PC-3 (cell line): ENCODE measurements at regions not wholly inside any gene's neighbourhood (a gene's known extent, or its start where the extent isn't known, plus 50 kb on each side); places are given as distances from the start of the nearest gene placed in this dataset.
"Not testable (repeated sequence)": the region's sequence is repeated elsewhere in the genome, so short reads cannot be mapped to it uniquely, and the experiment has no call there.

ENCODE experiments used
- ATAC-seq: fragments of 200-7000 bp; cut with Tn5 transposase; 2 replicates; pipeline ENCODE4 v1.9.1; 2020; ENCODE audit warnings: mild to moderate bottlenecking, moderate library complexity
- BruUV-seq: library from RNA; stranded (reverse); fragments of 400-500 nt; replicated peaks from 2 replicates; lab custom pipeline; 2021; lab: Mats Ljungman, UMichigan
- CTCF ChIA-PET: fragments of 300-600 bp; sonication (Branson Sonifier 250); formaldehyde crosslinking; loops from one replicate; lab custom pipeline; 2022; ENCODE audit warnings: antibody characterized with exemption; lab: Charles Lee
- POLR2A ChIA-PET: fragments of 300-600 bp; sonication (Branson Sonifier 250); formaldehyde crosslinking; loops from one replicate; lab custom pipeline; 2022; ENCODE audit warnings: antibody characterized with exemption; ENCODE audit not compliant: unreplicated experiment; lab: Charles Lee
- DNase-seq: peaks from one replicate; pipeline ENCODE4 v3.0.0-alpha.2; 2015
- H2AFZ ChIP-seq: fragments of 300-600 bp; sonication (generic); 2 replicates; pipeline ENCODE4 v1.6.0; 2016; ENCODE audit warnings: antibody characterized with exemption, low read length
- H3F3A ChIP-seq: fragments of 300-600 bp; sonication (generic); one replicate; pipeline ENCODE4 v1.6.0; 2017; ENCODE audit warnings: antibody characterized with exemption, low read length, control low read depth, mild to moderate bottlenecking; ENCODE audit not compliant: unreplicated experiment
- H3K27ac ChIP-seq: fragments of 300-600 bp; sonication (generic); 2 replicates; pipeline ENCODE4 v1.5.1; 2016; ENCODE audit warnings: mild to moderate bottlenecking, low read length
- H3K27me3 ChIP-seq: fragments of 300-600 bp; sonication (generic); 2 replicates; pipeline ENCODE4 v1.6.1; 2016; ENCODE audit warnings: low read length, mixed read lengths
- H3K36me3 ChIP-seq: fragments of 300-600 bp; sonication (generic); 2 replicates; pipeline ENCODE4 v1.6.1; 2016; ENCODE audit warnings: low read depth, mixed run types, low read length, mixed read lengths
- H3K4me1 ChIP-seq: fragments of 300-600 bp; sonication (generic); 2 replicates; pipeline ENCODE4 v1.5.1; 2016; ENCODE audit warnings: low read length; ENCODE audit not compliant: insufficient read depth
- H3K4me2 ChIP-seq: fragments of 300-600 bp; sonication (generic); 2 replicates; pipeline ENCODE4 v1.6.0; 2016; ENCODE audit warnings: low read length
- H3K4me3 ChIP-seq: fragments of 300-600 bp; sonication (generic); 2 replicates; pipeline ENCODE4 v1.5.1; 2016; ENCODE audit warnings: mild to moderate bottlenecking, low read length, mixed read lengths
- H3K79me2 ChIP-seq: fragments of 300-600 bp; sonication (generic); 2 replicates; pipeline ENCODE4 v1.6.1; 2017; ENCODE audit warnings: low read length, mixed read lengths
- H3K9ac ChIP-seq: fragments of 300-600 bp; sonication (generic); 2 replicates; pipeline ENCODE4 v1.6.0; 2016; ENCODE audit warnings: mild to moderate bottlenecking, low read length
- H3K9me2 ChIP-seq: fragments of 300-600 bp; sonication (generic); replicated peaks from 2 replicates; pipeline ENCODE4 v1.6.1; 2016; ENCODE audit warnings: mixed run types, low read length, mixed read lengths
- H3K9me3 ChIP-seq: fragments of 300-600 bp; sonication (generic); 2 replicates; pipeline ENCODE4 v1.6.1; 2016; ENCODE audit warnings: low read length, mixed read lengths
- H4K20me1 ChIP-seq: fragments of 300-600 bp; sonication (generic); 2 replicates; pipeline ENCODE4 v1.6.1; 2016; ENCODE audit warnings: low read length, mixed read lengths
- CTCF ChIP-seq: fragments of 300-600 bp; sonication (generic); conservative IDR thresholded peaks from 2 replicates; pipeline ENCODE4 v1.5.1; 2017; ENCODE audit warnings: antibody characterized with exemption, low read depth, mild to moderate bottlenecking, low read length
- EZH2 ChIP-seq: fragments of 300-600 bp; sonication (generic); IDR thresholded peaks from one replicate; pipeline ENCODE4 v1.6.1; 2017; ENCODE audit warnings: antibody characterized with exemption, mild to moderate bottlenecking, low read length; ENCODE audit not compliant: unreplicated experiment
- EZH2phosphoT487 ChIP-seq: fragments of 300-600 bp; sonication (generic); IDR thresholded peaks from 2 replicates; pipeline ENCODE4 v1.6.1; 2018; ENCODE audit warnings: mild to moderate bottlenecking, antibody characterized with exemption, low read length, borderline replicate concordance
- intact Hi-C: fragments of 100-400 bp; cut with micrococcal nuclease; formaldehyde crosslinking; loops from 2 replicates; pipeline ENCODE4 v1.9.0; 2023

DNA sequence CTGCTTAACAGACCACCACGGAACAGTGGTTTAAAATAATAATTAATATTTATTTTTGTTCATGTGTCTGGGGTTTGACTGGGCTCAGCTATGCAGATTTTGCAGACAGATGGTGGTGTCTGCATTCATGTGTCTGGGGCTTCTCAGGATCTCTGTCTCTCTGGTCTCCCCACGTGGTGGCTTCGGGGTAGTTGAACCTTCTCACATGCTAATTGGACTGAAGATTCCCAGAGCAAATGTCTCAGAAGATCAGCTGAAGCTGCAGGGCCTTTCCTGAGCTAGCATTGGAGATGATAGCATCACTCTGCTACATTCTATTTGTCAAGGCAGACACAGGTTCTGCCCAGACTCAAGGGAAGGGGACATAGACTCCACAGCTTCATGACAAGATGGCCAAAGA lies 109.1 kb upstream of the DNAH14 start:
- H2AFZ ChIP-seq = no peak overlapping the region
- no peak overlapping the region for H3K9ac ChIP-seq
- no peaks in the 10 kb centered on the region for H3F3A ChIP-seq
- H3K27me3 ChIP-seq = peaks cover 6% of the 10 kb centered on the region; the same call in 1 of the 2 replicates
- H3K4me2 ChIP-seq = no peak overlapping the region
- no TSS peak for BruUV-seq
- ATAC-seq = no peak
- TF ChIP-seq EZH2phosphoT487 (no peak), CTCF (no peak), EZH2 (no peak)
- intact Hi-C loops = no loop called here
- DNase-seq = no peak
- no peaks in the 10 kb centered on the region for H4K20me1 ChIP-seq
- POLR2A ChIA-PET = no interaction called here
- no peaks in the 10 kb centered on the region for H3K36me3 ChIP-seq
- H3K9me2 ChIP-seq = no peaks in the 10 kb centered on the region
- CTCF ChIA-PET = no interaction called here
- H3K79me2 ChIP-seq = no peaks in the 10 kb centered on the region
- no peaks in the 10 kb centered on the region for H3K4me1 ChIP-seq
- H3K9me3 ChIP-seq = 0 out of 2 replicates have a peak, but pooled peaks cover 5% of the 10 kb centered on the region
- H3K4me3 ChIP-seq = no peak overlapping the region
- no peak overlapping the region for H3K27ac ChIP-seq

GRCh38 chr1:224821751-224822150 lies 107.7 kb upstream of the DNAH14 start:
- H3F3A ChIP-seq, H3K4me1 ChIP-seq, intact Hi-C loops, ATAC-seq, H3K4me2 ChIP-seq, POLR2A ChIA-PET, H3K36me3 ChIP-seq, H3K79me2 ChIP-seq, H4K20me1 ChIP-seq, H3K27ac ChIP-seq, H3K27me3 ChIP-seq, H3K9ac ChIP-seq, H3K4me3 ChIP-seq, H2AFZ ChIP-seq, CTCF ChIA-PET, H3K9me2 ChIP-seq, DNase-seq, H3K9me3 ChIP-seq, BruUV-seq: not testable (repeated sequence)

DNA sequence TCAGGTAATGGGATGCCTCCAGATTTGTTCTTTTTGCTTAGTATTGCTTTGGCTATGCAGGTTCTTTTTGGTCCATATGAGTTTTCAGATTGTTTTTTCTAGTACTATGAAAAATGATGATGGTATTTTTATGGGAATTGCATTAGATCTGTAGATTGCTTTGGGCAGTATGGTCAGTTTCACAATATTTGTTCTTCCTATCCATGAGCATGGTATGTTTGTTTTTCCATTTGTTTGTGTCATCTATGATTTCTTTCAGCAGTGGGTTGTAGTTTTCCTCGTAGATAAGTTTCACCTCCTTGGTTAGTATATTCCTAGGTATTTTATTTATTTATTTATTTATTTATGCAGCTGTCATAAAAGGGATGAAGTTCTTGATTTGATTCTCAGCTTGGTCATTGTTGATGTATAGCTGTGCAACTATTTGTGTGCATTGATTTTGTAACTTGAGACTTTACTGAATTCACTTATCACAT lies 103.9 kb upstream of the DNAH14 start:
- no TSS peak for BruUV-seq
- Histone ChIP-seq H3K4me2 (no peak overlapping the region), H3K9ac (no peak overlapping the region), H3K27ac (no peak overlapping the region), H3K27me3 (no peaks in the 10 kb centered on the region), H3K9me2 (no peaks in the 10 kb centered on the region), H3K79me2 (no peaks in the 10 kb centered on the region), H3K4me3 (no peak overlapping the region), H2AFZ (no peak overlapping the region), H3K9me3 (0 out of 2 replicates have a peak, but pooled peaks cover 5% of the 10 kb centered on the region), H3K4me1 (no peaks in the 10 kb centered on the region), H3F3A (no peaks in the 10 kb centered on the region), H4K20me1 (no peaks in the 10 kb centered on the region), H3K36me3 (no peaks in the 10 kb centered on the region)
- DNase-seq (no peak), ATAC-seq (no peak)
- CTCF ChIA-PET = no interaction called here
- TF ChIP-seq EZH2 (no peak), CTCF (no peak), EZH2phosphoT487 (no peak)
- intact Hi-C loops = no loop called here
- POLR2A ChIA-PET = no interaction called here
